HepG2 (cell line): ENCODE measurements at regions not wholly inside any gene's neighbourhood (a gene's known extent, or its start where the extent isn't known, plus 50 kb on each side); places are given as distances from the start of the nearest gene placed in this dataset.

Source experiments
- IRF2 ChIP-seq: IDR thresholded peaks from 2 replicates; pipeline ENCODE4 v1.6.1; 2018; ENCODE audit warnings: missing genetic modification reagents, missing compliant biosample characterization
- TBP ChIP-seq: sonication (generic); formaldehyde crosslinking; IDR thresholded peaks from 2 replicates; pipeline ENCODE4 v1.5.0; 2020; ENCODE audit warnings: missing genetic modification reagents

DNA sequence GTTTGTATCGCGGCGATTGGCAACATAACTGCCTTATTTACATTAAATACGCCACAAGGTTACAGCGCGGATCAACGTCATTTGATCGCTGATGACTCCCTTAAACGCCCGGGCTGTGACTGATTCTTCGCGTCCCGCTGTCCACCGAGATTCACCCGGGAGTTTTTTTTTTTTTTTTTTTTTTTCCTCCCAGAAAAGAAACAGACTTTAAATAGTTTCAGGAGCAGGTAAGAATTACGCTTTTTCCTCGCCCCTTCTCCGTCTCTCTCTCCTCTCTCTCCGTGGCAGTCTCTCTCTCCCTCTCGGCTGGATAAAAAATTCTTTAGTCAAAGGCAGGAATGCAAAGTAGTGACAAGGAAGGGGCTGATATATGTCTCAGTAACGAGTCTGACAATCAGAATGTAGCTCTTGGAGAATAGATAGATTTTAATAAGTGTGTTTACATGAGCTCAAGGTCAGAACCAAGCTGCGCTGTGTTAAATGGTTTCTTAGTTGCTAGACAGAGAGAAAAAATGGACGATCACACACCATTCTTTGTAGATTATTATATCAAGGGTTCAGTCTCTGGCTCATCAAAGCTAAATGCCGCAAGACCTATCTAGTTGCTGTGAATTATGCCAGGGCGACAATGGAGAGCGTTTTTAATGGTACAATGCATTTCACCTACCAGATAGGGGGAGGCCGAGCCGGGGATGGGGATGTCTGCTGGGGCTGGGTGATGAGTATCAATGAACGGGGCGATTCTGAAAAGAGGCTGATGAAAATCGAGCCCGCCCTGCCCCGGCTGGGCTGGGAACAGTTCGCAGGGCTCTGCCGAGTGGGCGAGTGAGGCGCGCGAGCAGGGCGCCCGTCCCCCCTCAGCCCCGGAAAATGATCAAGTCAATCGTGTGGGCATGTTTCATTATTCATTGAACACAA lies 147.2 kb upstream of the ZNF536 start:
- TF ChIP-seq TBP (CRISPR knock-in tag) (no peak), IRF2 (CRISPR knock-in tag) (no peak)
